HG03139 (cell line): ENCODE measurements at regions not wholly inside any gene's neighbourhood (a gene's known extent, or its start where the extent isn't known, plus 50 kb on each side); places are given as distances from the start of the nearest gene placed in this dataset.

ENCODE experiments used
- ATAC-seq: cut with Tn5 transposase; IDR thresholded peaks from one replicate; pipeline ENCODE4 v1.9.1; 2021; ENCODE audit not compliant: unreplicated experiment

DNA sequence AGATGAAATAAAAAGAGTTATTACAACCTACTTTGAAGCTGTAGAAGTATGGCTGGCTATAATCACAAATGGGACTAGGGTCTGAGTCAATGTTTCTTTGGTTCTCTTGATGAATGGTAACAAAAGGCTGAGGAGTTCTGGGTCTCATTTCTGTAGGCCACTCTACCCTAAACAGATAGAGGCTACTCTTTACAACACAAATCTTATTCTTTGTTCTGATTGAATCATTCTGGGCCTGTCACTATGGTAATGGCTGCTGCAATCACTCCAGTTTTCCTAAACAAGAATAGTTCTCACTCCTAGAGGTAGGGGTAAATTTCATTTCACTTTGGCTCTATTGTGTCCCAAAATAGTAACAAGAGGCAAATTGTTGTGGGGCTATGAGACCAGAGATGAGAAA, 1714.3 kb upstream of the PCDH20 start:
- no peak for ATAC-seq

DNA sequence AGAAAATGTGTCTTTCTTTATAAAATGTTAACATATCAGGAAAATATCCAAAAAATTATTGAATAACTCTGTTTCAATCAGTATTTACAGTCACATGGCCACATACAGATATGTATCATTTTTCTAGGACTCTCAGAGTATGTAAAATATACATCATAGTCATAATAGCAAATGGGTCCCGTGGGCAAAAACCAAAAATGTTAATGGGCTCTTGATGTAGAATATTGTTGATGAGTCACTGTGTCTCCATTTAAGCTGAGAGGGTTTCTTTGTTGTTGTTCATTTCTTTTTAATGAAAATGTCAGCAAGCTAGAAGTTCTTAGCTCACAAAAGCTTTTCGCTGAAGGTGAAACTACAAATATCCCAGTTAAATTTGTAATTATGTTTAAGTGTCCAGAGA, 1713.1 kb upstream of the PCDH20 start:
- no peak for ATAC-seq

DNA sequence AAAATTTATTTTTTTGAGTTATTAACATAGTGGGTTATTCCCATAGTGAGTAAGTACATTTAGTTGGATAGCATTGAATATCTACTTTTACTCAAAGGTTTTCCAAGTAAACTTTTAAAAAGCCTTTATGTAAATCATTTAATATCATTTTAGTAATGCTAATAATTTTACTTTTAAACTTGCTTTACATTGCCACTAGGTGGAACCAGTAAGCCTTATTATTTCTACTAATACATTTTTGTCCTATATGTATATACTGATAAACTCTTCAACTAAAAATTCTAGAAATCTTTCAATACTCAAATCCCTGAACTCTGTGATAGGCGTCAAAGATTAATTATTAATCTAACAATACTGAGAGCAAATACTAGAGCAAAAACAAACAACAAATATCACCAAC, 1709.2 kb upstream of the PCDH20 start:
- ATAC-seq = no peak

DNA sequence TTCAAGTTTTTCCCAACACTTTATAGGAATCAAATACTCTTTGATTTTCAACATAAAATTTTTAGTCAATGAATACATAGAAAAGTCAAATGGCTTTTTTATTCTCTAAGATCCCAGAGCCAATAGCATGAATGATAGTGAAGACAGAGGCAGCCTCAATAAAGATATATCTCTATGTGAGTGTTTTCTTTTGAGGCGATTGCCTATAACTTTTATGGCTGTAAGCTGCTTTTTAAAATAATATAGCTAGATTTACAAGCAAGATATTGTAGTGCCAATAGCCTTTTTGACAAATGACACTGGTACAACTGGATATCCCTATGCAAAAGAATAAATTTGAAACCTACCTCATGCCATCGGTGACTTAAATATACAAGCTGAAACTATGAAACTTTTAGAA, 1705.2 kb upstream of the PCDH20 start:
- no peak for ATAC-seq

DNA sequence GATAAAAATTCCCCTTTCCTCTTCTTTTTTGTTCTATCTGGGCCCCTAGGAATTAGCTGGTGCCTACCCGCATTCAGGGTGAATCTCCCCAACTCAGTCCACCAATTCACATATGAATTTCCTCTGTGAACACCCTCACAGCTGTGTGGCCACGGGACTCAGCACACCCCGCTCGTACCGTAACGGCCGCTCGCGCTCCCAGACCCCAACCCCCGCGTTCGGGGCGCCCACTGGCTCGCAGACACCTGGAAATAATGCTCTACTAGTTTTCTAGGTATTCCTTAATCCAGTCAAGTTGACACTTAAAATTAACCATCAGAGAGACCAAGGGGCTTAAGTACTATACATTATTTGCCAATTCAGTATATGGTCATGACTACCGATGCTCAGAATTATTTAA, 1702.1 kb upstream of the PCDH20 start:
- ATAC-seq = no peak

DNA sequence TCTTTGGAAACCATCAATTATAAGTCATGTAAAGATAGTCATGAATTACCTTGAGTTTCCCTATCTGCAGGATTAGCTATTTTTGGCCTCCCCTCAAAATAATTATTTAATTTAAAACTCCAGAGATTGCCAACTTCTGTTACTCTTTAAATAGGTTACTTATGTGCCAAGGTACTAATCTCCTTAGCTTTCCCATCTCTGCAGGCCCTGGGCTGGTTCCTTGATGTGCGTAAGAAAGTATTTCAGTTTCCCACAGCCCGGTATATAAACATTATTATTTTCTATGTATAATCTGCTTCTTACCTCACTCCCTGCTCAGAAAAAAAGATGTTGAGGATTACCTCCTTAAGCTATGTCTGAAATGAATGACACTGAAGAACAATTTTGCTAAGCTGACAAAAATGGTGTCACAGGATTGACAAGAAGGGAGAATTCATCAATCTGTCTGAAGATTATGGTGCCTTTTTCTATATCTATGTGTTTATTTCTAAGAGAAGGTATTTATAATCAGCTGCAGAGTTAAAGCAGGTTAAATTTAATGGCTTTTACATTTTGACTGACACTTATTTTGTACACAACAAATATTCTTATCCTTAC, 1697.2 kb upstream of the PCDH20 start:
- ATAC-seq = no peak

DNA sequence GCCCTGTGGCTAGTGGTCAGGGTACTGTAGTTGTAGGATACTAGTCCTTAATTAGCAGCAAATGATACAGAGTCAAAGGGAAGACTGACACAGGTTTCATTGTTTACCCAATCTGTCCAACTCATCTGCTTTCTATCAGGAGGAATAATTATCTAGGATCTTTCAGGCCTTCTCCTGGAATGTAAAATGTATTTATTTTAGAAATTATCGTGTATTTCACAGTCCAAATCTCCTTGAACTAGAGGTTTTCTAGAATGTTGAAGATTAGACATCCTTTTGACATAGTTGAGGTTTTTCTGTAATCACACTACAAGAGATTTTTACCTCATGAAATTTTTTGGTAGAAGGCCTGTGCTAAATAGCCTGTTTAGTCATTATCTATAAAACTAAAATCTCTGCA, 1694.8 kb upstream of the PCDH20 start:
- no peak for ATAC-seq

DNA sequence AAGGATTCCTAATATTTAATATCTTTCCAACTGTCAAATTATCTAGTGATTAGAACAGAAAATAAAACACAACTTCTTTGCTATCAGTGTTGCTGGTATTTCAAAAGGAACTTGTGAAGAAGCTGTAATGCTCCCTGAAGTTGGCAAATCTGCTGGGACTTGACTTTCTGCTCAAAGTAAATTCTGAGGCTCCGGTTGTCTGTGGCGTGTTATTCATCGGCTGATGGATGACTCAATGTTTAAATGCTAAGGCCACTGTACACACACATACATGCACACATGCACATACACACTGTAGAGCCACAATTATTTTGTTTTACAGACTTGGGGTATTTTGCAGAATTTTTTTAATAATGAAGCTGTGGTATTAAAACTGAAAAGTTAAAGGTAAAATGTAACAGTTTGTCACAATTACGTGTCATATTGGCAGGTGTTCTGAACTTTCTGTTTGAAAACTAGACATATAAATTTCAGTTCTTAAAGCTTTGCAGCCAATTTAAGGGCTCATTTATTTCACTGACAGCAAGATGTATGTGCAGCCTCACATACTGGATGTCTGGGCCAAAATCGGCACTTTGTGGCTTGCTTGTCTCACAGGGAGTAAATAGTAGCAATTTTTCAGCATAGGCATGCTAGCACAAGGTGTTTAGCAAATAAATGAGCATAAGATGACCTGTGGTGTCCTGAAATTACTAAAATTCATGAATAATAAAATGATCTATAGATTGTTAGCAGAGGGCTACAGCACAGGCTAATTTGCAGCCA, 1691.7 kb upstream of the PCDH20 start:
- ATAC-seq = no peak

DNA sequence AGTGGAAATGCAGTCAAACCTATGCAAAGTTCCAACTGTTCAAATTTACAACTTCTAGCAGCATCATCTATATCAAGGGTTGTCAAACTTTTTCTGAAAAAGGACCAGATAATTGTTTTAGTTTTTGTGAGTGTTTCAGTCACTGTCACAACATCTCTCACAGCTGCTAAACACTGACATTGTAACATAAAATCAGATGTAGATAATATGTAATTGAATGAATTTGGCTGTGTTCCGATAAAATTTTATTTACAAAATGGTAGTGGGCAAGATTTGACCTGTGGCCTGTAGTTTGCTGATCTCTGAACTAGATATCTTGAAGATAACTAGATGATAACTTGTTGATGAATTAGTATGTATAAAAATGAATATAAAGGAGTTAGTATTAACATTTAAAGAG, 1679.1 kb upstream of the PCDH20 start:
- ATAC-seq = no peak

DNA sequence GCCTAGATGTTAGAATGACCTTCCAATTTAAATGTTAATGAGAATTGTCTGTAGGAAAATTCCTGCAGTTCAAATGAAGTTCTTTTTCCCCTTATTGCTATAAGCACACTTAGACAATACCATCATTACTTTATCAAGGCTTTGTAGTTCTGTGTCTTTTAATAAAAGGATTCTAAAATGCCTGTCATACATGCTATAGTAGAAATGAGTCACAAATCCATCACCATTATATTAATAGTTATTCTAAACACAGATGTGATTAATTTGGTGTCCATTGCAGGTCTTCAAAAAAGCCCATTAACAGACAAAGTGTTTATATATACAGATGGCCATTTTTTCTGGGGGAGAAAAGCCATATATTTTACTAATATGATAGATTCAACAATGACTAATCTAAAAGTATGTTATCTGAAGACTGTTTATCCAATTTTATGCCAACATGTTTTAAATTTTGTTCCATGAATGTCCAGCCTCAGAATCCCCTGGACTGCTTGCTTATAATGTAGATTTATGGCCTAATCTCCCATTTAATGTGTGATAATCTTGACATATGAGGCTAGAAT, 1678.3 kb upstream of the PCDH20 start:
- no peak for ATAC-seq

DNA sequence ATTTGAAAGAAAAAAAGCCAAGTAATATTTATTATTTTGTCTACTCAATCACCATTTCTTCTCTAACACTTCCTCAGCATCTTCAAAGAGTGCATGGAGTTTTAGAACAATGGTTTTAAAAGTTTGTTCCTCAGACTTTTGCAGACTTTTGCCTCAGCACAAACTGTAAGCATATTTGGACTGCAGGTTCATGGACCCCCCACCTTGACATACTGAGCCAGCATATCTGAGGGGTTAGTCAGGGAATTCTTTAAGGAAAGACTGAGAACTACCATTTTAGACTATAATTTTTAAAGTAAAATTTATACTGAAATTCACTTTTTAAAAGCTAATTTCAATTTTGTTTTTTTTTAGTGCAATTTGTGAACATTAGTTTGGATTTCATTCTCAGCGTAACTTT, 1676.8 kb upstream of the PCDH20 start:
- no peak for ATAC-seq

DNA sequence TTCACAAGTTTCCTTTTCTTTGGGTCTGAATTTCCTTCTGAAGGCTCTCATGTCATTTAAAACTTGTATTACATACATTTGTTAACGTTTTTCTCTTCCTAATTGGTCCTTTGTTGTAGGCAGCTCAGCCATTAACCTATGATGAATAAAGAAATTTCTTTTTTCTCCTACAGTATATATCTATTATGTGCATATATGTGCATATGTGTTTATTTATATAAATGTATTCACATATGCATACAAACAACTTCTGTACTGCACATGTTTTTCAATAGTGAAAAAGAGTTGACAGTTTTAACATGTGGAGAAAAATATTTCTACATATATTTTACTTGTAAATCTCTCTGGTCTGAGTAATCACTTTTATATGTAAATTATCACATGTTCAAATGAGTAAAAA, 1674.9 kb upstream of the PCDH20 start:
- ATAC-seq = no peak

DNA sequence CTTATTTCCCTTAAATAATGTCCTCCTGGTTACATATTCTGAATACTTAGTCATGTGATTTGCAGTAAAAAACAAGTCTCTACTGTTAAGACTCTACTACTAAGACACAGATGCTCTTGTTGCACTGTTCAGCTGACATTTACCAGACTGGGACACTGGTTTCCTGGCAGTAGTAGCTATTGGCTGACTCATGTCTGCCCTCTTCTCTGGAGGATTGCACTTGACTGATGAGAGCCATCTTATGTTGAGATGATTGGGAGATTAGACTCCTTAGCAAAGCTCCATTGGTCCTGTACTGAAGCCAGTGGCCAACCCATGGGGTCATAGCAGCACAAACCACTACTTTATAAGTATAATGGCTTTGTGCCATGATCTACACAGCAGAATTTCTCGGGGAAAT, 1672.6 kb upstream of the PCDH20 start:
- no peak for ATAC-seq

DNA sequence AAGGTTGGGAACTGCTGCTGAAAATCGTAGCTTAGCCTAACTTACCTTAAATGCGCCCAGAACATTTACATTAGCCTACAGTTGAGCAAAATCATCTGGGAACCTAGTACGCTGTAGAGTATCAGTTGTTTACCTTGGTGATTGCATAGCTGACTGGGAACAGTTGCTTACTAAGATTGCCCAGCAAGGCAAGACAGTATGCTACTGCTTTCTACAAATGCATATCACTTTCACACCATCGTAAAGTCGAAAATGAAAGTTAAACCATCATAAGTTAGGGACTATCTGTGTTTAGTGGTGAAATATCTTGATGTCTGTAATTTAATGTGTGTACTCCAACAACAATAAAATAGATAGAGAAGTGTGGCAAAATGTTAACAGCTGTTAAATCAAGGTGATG, 1670.6 kb upstream of the PCDH20 start:
- no peak for ATAC-seq

DNA sequence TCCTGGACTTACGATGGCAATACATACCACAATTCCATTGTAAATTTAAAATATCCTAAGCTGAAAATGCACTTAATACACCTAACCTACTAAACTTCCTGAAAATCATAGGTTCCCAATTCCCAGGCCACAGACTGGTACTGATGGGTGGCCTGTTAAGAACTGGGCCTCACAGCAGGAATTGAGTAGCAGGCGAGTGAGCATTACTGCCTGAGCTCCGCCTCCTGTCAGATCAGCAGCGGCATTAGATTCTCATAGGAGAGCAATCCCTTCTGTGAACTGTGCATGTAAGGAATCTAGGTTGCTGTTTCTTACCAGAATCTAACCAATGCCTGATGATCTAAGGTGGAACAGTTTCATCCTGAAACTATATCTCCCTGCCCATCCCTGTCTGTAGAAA, 1670.2 kb upstream of the PCDH20 start:
- ATAC-seq = no peak

DNA sequence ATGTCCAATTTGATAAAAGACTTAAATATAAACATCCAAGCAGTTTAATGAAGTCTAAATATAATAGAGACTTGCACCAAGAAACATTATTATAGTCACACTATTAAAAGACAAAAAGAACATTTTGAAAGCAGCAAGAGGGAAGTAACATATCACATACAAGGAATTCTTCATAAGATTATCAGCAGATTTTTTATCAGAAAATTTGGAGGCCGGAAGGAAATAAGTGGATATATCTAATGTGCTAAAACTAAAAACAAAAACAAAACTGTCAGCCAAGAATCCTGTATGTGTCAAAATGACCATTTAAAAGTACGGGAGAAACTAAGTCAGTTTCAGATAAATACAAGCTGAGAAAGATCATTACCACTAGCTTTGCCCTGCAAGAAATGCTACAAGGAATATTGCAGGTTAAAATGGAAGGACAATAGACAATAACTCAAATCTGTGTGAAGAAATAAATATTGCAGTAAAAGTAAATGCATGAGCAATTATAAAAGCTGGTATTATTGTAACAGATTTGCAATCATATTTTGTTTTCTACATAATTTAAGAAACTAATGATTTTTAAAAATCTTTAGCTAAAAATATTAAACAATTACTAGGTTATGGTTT, 1665.9 kb upstream of the PCDH20 start:
- no peak for ATAC-seq

DNA sequence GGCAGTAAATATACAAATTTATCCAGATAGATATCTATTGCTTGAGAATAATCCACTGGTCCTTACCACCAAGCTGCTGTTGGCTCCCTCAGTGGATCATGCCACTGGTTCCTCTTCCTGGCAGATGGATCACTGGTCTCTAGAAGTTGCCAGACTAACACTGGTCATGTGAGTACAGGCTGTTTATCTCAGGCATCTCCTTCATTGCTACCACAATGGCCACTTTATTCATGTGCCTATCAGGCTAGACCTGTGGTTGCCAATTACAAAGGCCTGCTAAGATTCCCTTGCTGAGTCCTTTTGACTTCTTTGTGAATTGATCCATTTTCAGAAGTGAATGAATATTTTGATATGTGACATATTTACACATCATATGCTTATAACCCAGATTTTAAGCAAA, 1659.5 kb upstream of the PCDH20 start:
- no peak for ATAC-seq

DNA sequence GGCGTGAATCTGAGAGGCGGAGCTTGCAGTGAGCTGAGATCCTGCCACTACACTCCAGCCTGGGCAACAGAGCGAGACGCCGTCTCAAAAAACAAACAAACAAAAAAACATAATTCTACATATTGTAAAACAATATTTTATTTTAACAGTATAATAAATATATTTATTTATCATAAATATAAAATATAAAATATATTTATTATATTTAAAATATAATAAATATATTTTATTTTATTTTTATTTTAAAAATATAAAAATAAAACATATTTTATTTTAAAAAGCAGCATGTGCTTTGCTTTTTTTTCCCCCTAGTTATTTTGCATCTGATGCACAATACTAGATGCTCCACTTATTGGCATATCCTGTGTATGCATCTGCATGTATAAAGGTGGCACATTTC, 1634.6 kb upstream of the PCDH20 start:
- no peak for ATAC-seq

DNA sequence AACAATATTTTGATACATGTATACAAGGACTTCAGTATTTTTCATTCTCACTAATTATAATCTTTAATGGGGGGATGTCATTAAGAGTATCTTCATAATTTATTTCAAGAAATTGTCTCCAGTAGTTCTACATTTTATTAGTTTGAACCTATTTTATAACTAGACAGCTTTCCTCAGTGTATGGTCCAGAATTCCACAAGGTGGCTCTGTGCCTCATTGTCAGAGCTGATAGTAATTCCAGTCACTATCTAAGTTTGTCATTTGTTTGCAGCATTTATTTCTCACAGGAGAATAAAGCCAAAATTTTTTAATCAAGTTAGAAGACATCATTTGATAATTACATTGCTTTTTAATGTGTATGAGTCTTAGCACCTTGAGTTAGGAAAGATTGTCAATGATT, 1633.0 kb upstream of the PCDH20 start:
- no peak for ATAC-seq

DNA sequence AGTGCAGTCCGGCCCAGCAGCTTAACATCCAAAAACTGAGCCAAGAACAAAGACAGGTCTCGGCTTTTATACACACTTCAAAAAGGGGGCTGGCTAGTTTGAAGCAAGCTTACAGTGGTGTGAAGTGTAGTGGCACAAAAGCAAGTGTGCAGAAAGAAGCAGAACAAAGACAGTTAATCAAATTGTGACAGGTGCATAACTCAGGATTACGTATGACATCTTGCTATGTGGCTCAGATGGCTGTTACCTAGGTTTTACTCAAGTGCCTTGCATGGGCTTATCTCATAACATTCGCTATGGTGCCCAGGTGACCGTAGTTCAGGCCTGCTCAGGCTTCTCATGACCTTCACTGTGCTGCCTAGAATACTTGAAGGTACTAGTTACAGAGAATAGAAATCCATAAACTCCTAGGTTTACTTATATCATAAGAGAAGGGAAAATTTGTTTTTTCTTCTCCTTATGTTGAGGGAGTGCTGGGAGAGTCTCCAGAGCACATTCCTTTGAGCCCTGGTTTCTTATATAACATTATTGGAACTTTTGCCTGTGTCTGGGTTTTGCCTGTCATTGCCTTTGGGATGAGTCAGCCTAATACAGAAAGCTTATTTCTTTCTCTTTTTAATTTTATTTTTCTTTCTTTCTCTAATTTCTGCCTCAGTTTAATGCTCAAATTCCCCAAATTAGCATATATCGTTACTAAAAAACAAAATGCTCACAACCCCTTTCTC, 1629.1 kb upstream of the PCDH20 start:
- no peak for ATAC-seq

DNA sequence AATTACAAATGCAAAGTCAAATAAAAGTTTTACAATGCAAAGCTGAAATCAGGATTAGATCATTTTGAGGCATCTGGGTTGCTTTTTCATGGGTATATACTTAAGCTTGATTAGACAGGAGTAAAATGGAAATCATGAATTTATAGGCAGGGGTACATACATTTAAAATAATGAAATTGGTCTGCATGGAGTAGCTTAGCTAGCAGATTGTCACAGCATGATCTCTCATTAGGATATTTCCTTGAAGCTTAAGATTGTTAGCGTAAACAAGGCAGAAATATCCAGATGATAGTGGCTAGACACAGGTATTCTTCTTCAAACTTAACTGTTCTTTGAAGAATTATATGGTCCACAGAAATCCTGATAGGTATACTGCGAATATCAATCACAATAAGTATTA, 1627.0 kb upstream of the PCDH20 start:
- no peak for ATAC-seq
